Psoas muscle (tissue), 7 donors: ENCODE measurements at regions not wholly inside any gene's neighbourhood (a gene's known extent, or its start where the extent isn't known, plus 50 kb on each side); places are given as distances from the start of the nearest gene placed in this dataset.

Experiments
- ATAC-seq, 4 donors: fragments of 200-7000 bp; cut with Tn5 transposase; one replicate each; pipeline ENCODE4 v1.9.1; 2020; ENCODE audit warnings: moderate library complexity in 3 of 4, mild to moderate bottlenecking in 2 of 4
- DNase-seq, 2 donors: peaks; one replicate each; pipeline ENCODE4 v3.0.0-alpha.2; 2020
- H3K27ac ChIP-seq: fragments of 200-600 bp; one replicate; pipeline ENCODE4 v1.8.0; 2022
- H3K27me3 ChIP-seq, 3 donors: fragments of 200-600 bp in 1 of 3; one replicate each; pipeline versions ENCODE4 v1.6.1 to v1.8.0; 2013 to 2022; ENCODE audit warnings: low read length in 2 of 3, mild to moderate bottlenecking in 2 of 3, moderate library complexity in 1 of 3; ENCODE audit not compliant: insufficient read depth in 3 of 3
- H3K36me3 ChIP-seq, 2 donors: fragments of 200-600 bp in 1 of 2; one replicate each; pipeline versions ENCODE4 v1.6.1 to v1.8.0; 2013 to 2022; ENCODE audit warnings: low read depth in 1 of 2, mild to moderate bottlenecking in 1 of 2, moderate library complexity in 1 of 2; ENCODE audit not compliant: insufficient read depth in 1 of 2
- H3K4me1 ChIP-seq: fragments of 200-600 bp; one replicate; pipeline ENCODE4 v1.8.0; 2022
- H3K4me3 ChIP-seq: fragments of 200-600 bp; one replicate; pipeline ENCODE4 v1.8.0; 2022; ENCODE audit warnings: mild to moderate bottlenecking
- H3K9me3 ChIP-seq: fragments of 200-600 bp; one replicate; pipeline ENCODE4 v1.8.0; 2022
- CTCF ChIP-seq: fragments of 200-600 bp; IDR thresholded peaks from one replicate; pipeline ENCODE4 v1.8.0; 2022; ENCODE audit warnings: antibody characterized with exemption
- whole genome bisulfite sequencing, 3 donors: extraction: QIAGEN DNeasy Blood & Tissue Kit; methylation state at CpG; one replicate each; pipeline versions ENCODE4 v1.1.6 to v1.1.7; 2013; 5-methylcytosine and 5-hydroxymethylcytosine counted together
- intact Hi-C, 2 donors: fragments of 100-400 bp; cut with DNase I; formaldehyde crosslinking; loops; one replicate each; pipeline versions ENCODE4 v1.11.0 to v1.14.2; 2022
- donor health status: healthy with polysubstance abuse.
- donor health status: DM: no; HTN: no; CAD: no; lungs with moderate emphysema.
- donor health status: Bipolar disorder and iron deficiency.
- donor health status: healthy.
- donor health status: DM: yes; HTN: yes; CAD: no.
- donor health status: DM: no; HTN: no; CAD: no.
- donor health status: DM: yes; HTN: yes; CAD: no.

- DNase-seq (no peak), ATAC-seq (no peak)
- no peak overlapping the region for H3K4me3 ChIP-seq
- intact Hi-C loops = no loop called here
- H3K36me3 ChIP-seq = no peaks in the 10 kb centered on the region
- 55 to 77% (median 76%) methylated on average over 4 of the region's 4 CpGs for WGBS, 3 donors
- no peak overlapping the region for H3K27ac ChIP-seq
- no peaks in the 10 kb centered on the region for H3K4me1 ChIP-seq
- no peaks in the 10 kb centered on the region for H3K9me3 ChIP-seq
- TF ChIP-seq CTCF = no peak
- H3K27me3 ChIP-seq = no peaks in the 10 kb centered on the region
These were observed 627.4 kb downstream of the SLC16A7 start for GRCh38 chr12:60223242-60223641.

GRCh38 chr12:60225216-60226000 lies 629.6 kb downstream of the SLC16A7 start:
- 77 to 86% (median 82%) methylated on average over 11 of the region's 11 CpGs for WGBS, 3 donors
- no peaks in the 10 kb centered on the region for H3K4me1 ChIP-seq
- H3K27ac ChIP-seq = no peak overlapping the region
- no peak overlapping the region for H3K4me3 ChIP-seq
- ATAC-seq (no peak), DNase-seq (no peak)
- TF ChIP-seq CTCF = no peak
- H3K27me3 ChIP-seq = no peaks in the 10 kb centered on the region
- no peaks in the 10 kb centered on the region for H3K9me3 ChIP-seq
- intact Hi-C loops = no loop called here
- H3K36me3 ChIP-seq = no peaks in the 10 kb centered on the region

- H3K4me3 ChIP-seq = no peak overlapping the region
- no peaks in the 10 kb centered on the region for H3K36me3 ChIP-seq
- WGBS, 3 donors = 85 to 97% (median 90%) methylated on average over 2 of the region's 2 CpGs
- no peaks in the 10 kb centered on the region for H3K4me1 ChIP-seq
- no peak for ATAC-seq
- intact Hi-C loops = no loop called here
- no peak for DNase-seq
- no peak for TF ChIP-seq CTCF
- no peaks in the 10 kb centered on the region for H3K9me3 ChIP-seq
- no peaks in the 10 kb centered on the region for H3K27me3 ChIP-seq
- no peak overlapping the region for H3K27ac ChIP-seq
These were observed 632.1 kb downstream of the SLC16A7 start for GRCh38 chr12:60227916-60228315.

GRCh38 chr12:60230056-60230455 lies 634.2 kb downstream of the SLC16A7 start:
- no peaks in the 10 kb centered on the region for H3K36me3 ChIP-seq
- no peak overlapping the region for H3K4me3 ChIP-seq
- H3K27me3 ChIP-seq = no peaks in the 10 kb centered on the region
- DNase-seq (no peak), ATAC-seq (no peak)
- intact Hi-C loops = no loop called here
- H3K27ac ChIP-seq = no peak overlapping the region
- 72 to 81% (median 73%) methylated on average over 4 of the region's 4 CpGs for WGBS, 3 donors
- H3K9me3 ChIP-seq = no peaks in the 10 kb centered on the region
- no peak for TF ChIP-seq CTCF
- H3K4me1 ChIP-seq = no peaks in the 10 kb centered on the region

GRCh38 chr12:60231303-60231702 lies 635.5 kb downstream of the SLC16A7 start:
- H3K9me3 ChIP-seq = no peaks in the 10 kb centered on the region
- intact Hi-C loops = no loop called here
- no peak overlapping the region for H3K27ac ChIP-seq

More at GRCh38 chr12:60231303-60231702, 635.5 kb downstream of the SLC16A7 start:
- DNase-seq (no peak), ATAC-seq (no peak)
- Histone ChIP-seq H3K27me3 (no peaks in the 10 kb centered on the region), H3K4me1 (no peaks in the 10 kb centered on the region), H3K4me3 (no peak overlapping the region), H3K36me3 (no peaks in the 10 kb centered on the region)
- WGBS, 3 donors = 57 to 59% (median 58%) methylated on average over 3 of the region's 3 CpGs
- no peak for TF ChIP-seq CTCF
